H9 (cell line): ENCODE measurements at regions not wholly inside any gene's neighbourhood (a gene's known extent, or its start where the extent isn't known, plus 50 kb on each side); places are given as distances from the start of the nearest gene placed in this dataset.

Source experiments
- DNase-seq: peaks from one replicate; pipeline ENCODE4 v3.0.0-alpha.2; 2017
- H2AFZ ChIP-seq: one replicate; pipeline ENCODE4 v1.6.1; 2013; ENCODE audit warnings: mild to moderate bottlenecking, low read length, control low read depth, moderate library complexity
- H2AK5ac ChIP-seq: 2 replicates; pipeline ENCODE4 v1.6.1; 2013; ENCODE audit warnings: low read length, control low read depth, mixed read lengths; ENCODE audit not compliant: insufficient read length
- H2BK120ac ChIP-seq: one replicate; pipeline ENCODE4 v1.6.1; 2013; ENCODE audit warnings: low read depth, mild to moderate bottlenecking, low read length, control low read depth, inconsistent platforms; ENCODE audit not compliant: poor library complexity, severe bottlenecking
- H2BK12ac ChIP-seq: 2 replicates; pipeline ENCODE4 v1.6.1; 2013; ENCODE audit warnings: low read length, control low read depth, mixed read lengths, low read depth; ENCODE audit not compliant: insufficient read length
- H2BK15ac ChIP-seq: 2 replicates; pipeline ENCODE4 v1.6.1; 2013; ENCODE audit warnings: low read depth, low read length, control low read depth
- H2BK20ac ChIP-seq: one replicate; pipeline ENCODE4 v1.6.1; 2013; ENCODE audit warnings: low read depth, mild to moderate bottlenecking, low read length, control low read depth, inconsistent platforms; ENCODE audit not compliant: poor library complexity, severe bottlenecking
- H2BK5ac ChIP-seq: 2 replicates; pipeline ENCODE4 v1.6.1; 2013; ENCODE audit warnings: low read length, control low read depth, mixed read lengths; ENCODE audit not compliant: insufficient read length
- H3K14ac ChIP-seq: 2 replicates; pipeline ENCODE4 v1.6.1; 2013; ENCODE audit warnings: low read length, control low read depth; ENCODE audit not compliant: insufficient read depth
- H3K18ac ChIP-seq: 2 replicates; pipeline ENCODE4 v1.6.1; 2013; ENCODE audit warnings: low read depth, mild to moderate bottlenecking, mixed read lengths, low read length, control low read depth; ENCODE audit not compliant: insufficient read length
- H3K23ac ChIP-seq: 2 replicates; pipeline ENCODE4 v1.6.1; 2013; ENCODE audit warnings: low read length, control low read depth, mixed read lengths, low read depth; ENCODE audit not compliant: insufficient read length
- H3K23me2 ChIP-seq: 2 replicates; pipeline ENCODE4 v1.6.1; 2013; ENCODE audit warnings: low read depth, mild to moderate bottlenecking, mixed read lengths, low read length, control low read depth; ENCODE audit not compliant: insufficient read length, poor library complexity, severe bottlenecking
- H3K27ac ChIP-seq: 2 replicates; pipeline ENCODE4 v1.5.1; 2013; ENCODE audit warnings: low read length, control low read depth, mixed read lengths, low read depth; ENCODE audit not compliant: insufficient read length
- H3K27me3 ChIP-seq: 2 replicates; pipeline ENCODE4 v1.6.1; 2013; ENCODE audit warnings: low read length, control low read depth, inconsistent platforms; ENCODE audit not compliant: insufficient read depth
- H3K4ac ChIP-seq: 2 replicates; pipeline ENCODE4 v1.6.1; 2013; ENCODE audit warnings: low read depth, mild to moderate bottlenecking, control low read depth, inconsistent platforms, low read length, moderate library complexity
- H3K4me1 ChIP-seq: 2 replicates; pipeline ENCODE4 v1.6.1; 2013; ENCODE audit warnings: low read length, control low read depth, inconsistent platforms; ENCODE audit not compliant: insufficient read depth
- H3K4me2 ChIP-seq: 2 replicates; pipeline ENCODE4 v1.6.1; 2013; ENCODE audit warnings: low read length, control low read depth, mixed read lengths; ENCODE audit not compliant: insufficient read length, insufficient read depth
- H3K56ac ChIP-seq: 2 replicates; pipeline ENCODE4 v1.6.1; 2013; ENCODE audit warnings: low read depth, mild to moderate bottlenecking, mixed read lengths, low read length, control low read depth; ENCODE audit not compliant: insufficient read length
- H3K79me1 ChIP-seq: 2 replicates; pipeline ENCODE4 v1.6.1; 2013; ENCODE audit warnings: low read depth, mild to moderate bottlenecking, moderate library complexity, low read length, control low read depth, inconsistent platforms; ENCODE audit not compliant: insufficient read depth, poor library complexity, severe bottlenecking
- H3K79me2 ChIP-seq: 2 replicates; pipeline ENCODE4 v1.6.1; 2013; ENCODE audit warnings: low read length, control low read depth, inconsistent platforms; ENCODE audit not compliant: insufficient read depth
- H3K9ac ChIP-seq: 2 replicates; pipeline ENCODE4 v1.6.1; 2013; ENCODE audit warnings: low read length, control low read depth, mixed read lengths; ENCODE audit not compliant: insufficient read length; ENCODE audit errors: extremely low read depth
- H3K9me3 ChIP-seq: one replicate; pipeline ENCODE4 v1.6.1; 2013; ENCODE audit warnings: low read depth, low read length, inconsistent platforms; ENCODE audit not compliant: control insufficient read depth
- H3T11ph ChIP-seq: one replicate; pipeline ENCODE4 v1.6.1; 2013; ENCODE audit warnings: mild to moderate bottlenecking, low read length, control low read depth, inconsistent platforms
- H4K20me1 ChIP-seq: one replicate; pipeline ENCODE4 v1.6.1; 2013; ENCODE audit not compliant: control insufficient read depth, insufficient read length, insufficient read depth
- H4K5ac ChIP-seq: 2 replicates; pipeline ENCODE4 v1.6.1; 2013; ENCODE audit warnings: low read depth, mild to moderate bottlenecking, mixed read lengths, low read length, control low read depth; ENCODE audit not compliant: insufficient read length
- H4K8ac ChIP-seq: replicated peaks from 2 replicates; pipeline ENCODE4 v1.6.1; 2013; ENCODE audit warnings: low read length, control low read depth, mixed read lengths, low read depth; ENCODE audit not compliant: insufficient read length
- H4K91ac ChIP-seq: 2 replicates; pipeline ENCODE4 v1.6.1; 2013; ENCODE audit warnings: low read depth, mild to moderate bottlenecking, moderate library complexity, mixed read lengths, low read length, control low read depth; ENCODE audit not compliant: insufficient read length
- H3K27ac Mint-ChIP-seq, 3 experiments: 2 replicates in 2 of 3; 3 replicates in 1 of 3; pipeline ENCODE4 v1.8.0; 2020 to 2021; ENCODE audit warnings: mixed read lengths in 3 of 3, mild to moderate bottlenecking in 1 of 3, moderate library complexity in 1 of 3
- H3K27me3 Mint-ChIP-seq: 2 replicates; pipeline ENCODE4 v1.8.0; 2021; ENCODE audit warnings: low read depth, mild to moderate bottlenecking, moderate library complexity, mixed read lengths
- H3K36me3 Mint-ChIP-seq, 3 experiments: 2 replicates in 2 of 3; 3 replicates in 1 of 3; pipeline ENCODE4 v1.8.0; 2020 to 2021; ENCODE audit warnings: low read depth in 3 of 3, mixed read lengths in 3 of 3; ENCODE audit not compliant: insufficient read depth in 1 of 3
- H3K4me1 Mint-ChIP-seq, 2 experiments: 2 replicates each; pipeline ENCODE4 v1.8.0; 2020; ENCODE audit warnings: mixed read lengths in 2 of 2
- H3K4me3 Mint-ChIP-seq, 2 experiments: 2 replicates in 1 of 2; 3 replicates in 1 of 2; pipeline ENCODE4 v1.8.0; 2020 to 2021; ENCODE audit warnings: mild to moderate bottlenecking in 2 of 2, mixed read lengths in 2 of 2, moderate library complexity in 1 of 2
- H3K9me3 Mint-ChIP-seq, 2 experiments: 2 replicates in 1 of 2; 3 replicates in 1 of 2; pipeline ENCODE4 v1.8.0; 2020; ENCODE audit warnings: mild to moderate bottlenecking in 2 of 2, mixed read lengths in 2 of 2, moderate library complexity in 1 of 2
- WGBS: extraction: QIAGEN DNeasy Blood & Tissue Kit; methylation state at CpG from one replicate; pipeline ENCODE4 v1.1.7; 2013; ENCODE audit warnings: missing lambda C conversion rate, low lambda C conversion rate, mixed read lengths; ENCODE audit not compliant: insufficient read length; ENCODE audit errors: extremely low coverage; 5-methylcytosine and 5-hydroxymethylcytosine counted together
- TF ChIP-seq, protein P1 (sequence below): fragments of 200-600 bp; sonication (generic); conservative IDR thresholded peaks from 3 replicates; pipeline ENCODE4 v1.8.0; 2021; ENCODE audit warnings: antibody characterized with exemption, mild to moderate bottlenecking

DNA sequence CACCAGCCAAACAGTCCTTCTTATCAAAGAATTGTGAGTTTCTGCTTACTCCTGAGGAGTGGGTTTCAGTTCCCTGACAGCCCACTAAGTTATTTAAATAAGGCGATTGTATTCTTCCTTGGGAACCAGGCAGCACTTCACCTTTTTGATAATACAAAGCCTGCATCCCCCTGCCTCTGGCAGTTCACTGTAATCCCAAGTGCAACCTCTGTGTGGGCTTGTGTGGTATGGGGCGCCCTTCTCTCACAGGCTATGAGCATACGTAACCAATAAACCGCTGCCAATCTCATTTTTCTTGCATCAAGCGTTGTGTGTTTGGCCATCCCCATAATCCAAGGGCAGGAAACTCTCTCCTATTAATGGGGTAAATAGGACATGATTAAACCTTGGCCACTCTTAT is 1025.6 kb downstream of the NSUN3 start:
- Histone ChIP-seq H3K9me3 (no peaks in the 10 kb centered on the region), H3K27me3 (no peaks in the 10 kb centered on the region), H4K91ac (no peak overlapping the region), H3K23me2 (no peaks in the 10 kb centered on the region), H2AK5ac (no peak overlapping the region), H4K20me1 (no peaks in the 10 kb centered on the region), H3K23ac (no peak overlapping the region), H3K56ac (no peak overlapping the region), H3K18ac (no peak overlapping the region), H2BK15ac (no peak overlapping the region), H3K4ac (no peak overlapping the region), H3K79me2 (no peaks in the 10 kb centered on the region), H4K5ac (no peak overlapping the region), H4K8ac (no peak overlapping the region), H3K4me2 (no peak overlapping the region), H2BK5ac (no peak overlapping the region), H3K79me1 (no peaks in the 10 kb centered on the region), H2AFZ (no peak overlapping the region), H2BK120ac (no peak overlapping the region), H2BK20ac (no peak overlapping the region), H3K14ac (no peak overlapping the region), H3T11ph (no peak overlapping the region), H3K9ac (no peak overlapping the region), H3K4me1 (no peaks in the 10 kb centered on the region), H2BK12ac (no peak overlapping the region), H3K27ac (no peak overlapping the region)
- TF ChIP-seq, protein P1, sequence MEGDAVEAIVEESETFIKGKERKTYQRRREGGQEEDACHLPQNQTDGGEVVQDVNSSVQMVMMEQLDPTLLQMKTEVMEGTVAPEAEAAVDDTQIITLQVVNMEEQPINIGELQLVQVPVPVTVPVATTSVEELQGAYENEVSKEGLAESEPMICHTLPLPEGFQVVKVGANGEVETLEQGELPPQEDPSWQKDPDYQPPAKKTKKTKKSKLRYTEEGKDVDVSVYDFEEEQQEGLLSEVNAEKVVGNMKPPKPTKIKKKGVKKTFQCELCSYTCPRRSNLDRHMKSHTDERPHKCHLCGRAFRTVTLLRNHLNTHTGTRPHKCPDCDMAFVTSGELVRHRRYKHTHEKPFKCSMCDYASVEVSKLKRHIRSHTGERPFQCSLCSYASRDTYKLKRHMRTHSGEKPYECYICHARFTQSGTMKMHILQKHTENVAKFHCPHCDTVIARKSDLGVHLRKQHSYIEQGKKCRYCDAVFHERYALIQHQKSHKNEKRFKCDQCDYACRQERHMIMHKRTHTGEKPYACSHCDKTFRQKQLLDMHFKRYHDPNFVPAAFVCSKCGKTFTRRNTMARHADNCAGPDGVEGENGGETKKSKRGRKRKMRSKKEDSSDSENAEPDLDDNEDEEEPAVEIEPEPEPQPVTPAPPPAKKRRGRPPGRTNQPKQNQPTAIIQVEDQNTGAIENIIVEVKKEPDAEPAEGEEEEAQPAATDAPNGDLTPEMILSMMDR: no peak; the same call in 2 of the 3 replicates
- peak; percentile 28 for DNase-seq
- Mint-ChIP-seq H3K9me3 (no peaks in the 10 kb centered on the region; a peak in 2 of 5 replicates), H3K36me3 (no peaks in the 10 kb centered on the region; a peak in 1 of 7 replicates), H3K4me1 (no peaks in the 10 kb centered on the region), H3K4me3 (no peak overlapping the region), H3K27ac (no peak overlapping the region; a peak in 1 of 7 replicates), H3K27me3 (no peaks in the 10 kb centered on the region)
- no CpG with 5 or more reads among the region's 5 CpGs for WGBS
